K562 (cell line): ENCODE measurements at regions not wholly inside any gene's neighbourhood (a gene's known extent, or its start where the extent isn't known, plus 50 kb on each side); places are given as distances from the start of the nearest gene placed in this dataset.
A peak's percentile ranks its signal among the peaks of the same experiment; 100 is the strongest.

ENCODE experiments used
- ARNT ChIP-seq, 2 experiments: fragments of 450-650 bp; IDR thresholded peaks; 2 replicates each; pipeline ENCODE4 v1.6.1; 2016; ENCODE audit warnings: mild to moderate bottlenecking in 1 of 2
- CSDE1 ChIP-seq, 2 experiments: fragments of 450-650 bp; IDR thresholded peaks; 2 replicates each; pipeline ENCODE4 v1.6.1; 2016; ENCODE audit warnings: mild to moderate bottlenecking in 1 of 2
- NFE2 ChIP-seq: IDR thresholded peaks from 2 replicates; pipeline ENCODE4 v1.6.1; 2014; ENCODE audit warnings: antibody characterized with exemption, low read depth
- PHF8 ChIP-seq: fragments of 200-600 bp; sonication (generic); IDR thresholded peaks from 2 replicates; pipeline ENCODE4 v1.6.1; 2012; ENCODE audit warnings: mixed run types, mild to moderate bottlenecking, inconsistent platforms, low read length, moderate library complexity, borderline replicate concordance
- RBM39 ChIP-seq: fragments of 200-400 bp; formaldehyde crosslinking; optimal IDR thresholded peaks from 2 replicates; pipeline ENCODE3; 2018; ENCODE audit warnings: low read depth, low read length
- RCOR1 ChIP-seq, 2 experiments: IDR thresholded peaks; 2 replicates each; pipeline ENCODE4 v1.6.1; 2012; ENCODE audit warnings: low read depth in 2 of 2, low read length in 2 of 2, borderline replicate concordance in 1 of 2, improper control_type of control experiment in 1 of 2
- RHOXF2B ChIP-seq: fragments of 250-450 bp; sonication (Bioruptor Pico); conservative IDR thresholded peaks from 2 replicates; pipeline ENCODE4 v1.5.1; 2021
- ZBTB1 ChIP-seq: sonication (generic); formaldehyde crosslinking; IDR thresholded peaks from 2 replicates; pipeline ENCODE4 v1.8.1; 2023; ENCODE audit warnings: missing genetic modification reagents, low read depth, mild to moderate bottlenecking, borderline replicate concordance
- ZNF23 ChIP-seq: fragments of 250-450 bp; sonication (Bioruptor Pico); IDR thresholded peaks from 2 replicates; pipeline ENCODE4 v1.4.0; 2020; ENCODE audit warnings: mild to moderate bottlenecking
- TF ChIP-seq, protein P1 (sequence below): sonication (generic); formaldehyde crosslinking; IDR thresholded peaks from 2 replicates; pipeline ENCODE4 v1.8.0; 2023; ENCODE audit warnings: mild to moderate bottlenecking, missing genetic modification reagents
- TF ChIP-seq, protein P2 (sequence below): sonication (generic); formaldehyde crosslinking; IDR thresholded peaks from 2 replicates; pipeline ENCODE4 v1.8.0; 2022; ENCODE audit warnings: mild to moderate bottlenecking, missing genetic modification reagents
- TF ChIP-seq, protein P3 (sequence below): IDR thresholded peaks from 2 replicates; pipeline ENCODE4 v1.6.1; 2011; ENCODE audit warnings: borderline replicate concordance, low read depth, mild to moderate bottlenecking, moderate library complexity, low read length; ENCODE audit not compliant: insufficient read depth, poor library complexity, severe bottlenecking
- TF ChIP-seq, protein P4 (sequence below): fragments of 250-450 bp; sonication (Bioruptor Pico); IDR thresholded peaks from 2 replicates; pipeline ENCODE4 v1.4.0; 2020; ENCODE audit warnings: mild to moderate bottlenecking, moderate library complexity

DNA sequence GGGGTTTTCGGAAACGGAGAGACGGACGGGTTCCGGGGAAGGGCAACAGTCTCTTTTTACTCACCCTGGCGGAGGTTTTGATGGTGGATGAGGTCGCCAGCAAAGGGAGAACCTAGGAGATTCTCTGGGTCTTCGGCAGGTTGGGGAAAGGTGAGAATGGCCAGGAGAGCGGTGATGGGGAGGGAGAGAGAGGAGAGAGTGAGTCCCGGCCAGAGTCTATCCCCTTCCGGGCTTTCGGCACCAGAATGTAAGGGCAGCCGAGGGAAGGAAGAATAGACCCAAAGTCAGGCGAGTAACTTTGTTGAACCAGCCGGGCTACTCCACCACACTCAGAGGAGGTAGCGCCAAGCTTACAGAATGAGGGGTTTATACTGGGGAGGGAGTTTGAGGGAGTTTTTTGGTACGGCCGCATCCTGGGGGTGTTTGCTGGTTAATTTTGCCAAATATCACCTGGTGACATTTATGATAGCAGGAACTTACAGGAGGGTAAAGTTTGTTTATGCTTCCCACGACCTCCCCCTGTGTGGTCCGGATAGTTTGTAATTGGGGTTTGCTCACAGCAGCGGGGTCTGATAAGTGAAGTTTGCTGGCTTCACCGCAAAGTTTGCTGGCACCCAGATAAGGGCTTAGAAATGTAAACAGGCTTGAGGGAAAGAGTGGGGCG, 141.1 kb upstream of the ETV3 start (continued):
- TF ChIP-seq, protein P1, sequence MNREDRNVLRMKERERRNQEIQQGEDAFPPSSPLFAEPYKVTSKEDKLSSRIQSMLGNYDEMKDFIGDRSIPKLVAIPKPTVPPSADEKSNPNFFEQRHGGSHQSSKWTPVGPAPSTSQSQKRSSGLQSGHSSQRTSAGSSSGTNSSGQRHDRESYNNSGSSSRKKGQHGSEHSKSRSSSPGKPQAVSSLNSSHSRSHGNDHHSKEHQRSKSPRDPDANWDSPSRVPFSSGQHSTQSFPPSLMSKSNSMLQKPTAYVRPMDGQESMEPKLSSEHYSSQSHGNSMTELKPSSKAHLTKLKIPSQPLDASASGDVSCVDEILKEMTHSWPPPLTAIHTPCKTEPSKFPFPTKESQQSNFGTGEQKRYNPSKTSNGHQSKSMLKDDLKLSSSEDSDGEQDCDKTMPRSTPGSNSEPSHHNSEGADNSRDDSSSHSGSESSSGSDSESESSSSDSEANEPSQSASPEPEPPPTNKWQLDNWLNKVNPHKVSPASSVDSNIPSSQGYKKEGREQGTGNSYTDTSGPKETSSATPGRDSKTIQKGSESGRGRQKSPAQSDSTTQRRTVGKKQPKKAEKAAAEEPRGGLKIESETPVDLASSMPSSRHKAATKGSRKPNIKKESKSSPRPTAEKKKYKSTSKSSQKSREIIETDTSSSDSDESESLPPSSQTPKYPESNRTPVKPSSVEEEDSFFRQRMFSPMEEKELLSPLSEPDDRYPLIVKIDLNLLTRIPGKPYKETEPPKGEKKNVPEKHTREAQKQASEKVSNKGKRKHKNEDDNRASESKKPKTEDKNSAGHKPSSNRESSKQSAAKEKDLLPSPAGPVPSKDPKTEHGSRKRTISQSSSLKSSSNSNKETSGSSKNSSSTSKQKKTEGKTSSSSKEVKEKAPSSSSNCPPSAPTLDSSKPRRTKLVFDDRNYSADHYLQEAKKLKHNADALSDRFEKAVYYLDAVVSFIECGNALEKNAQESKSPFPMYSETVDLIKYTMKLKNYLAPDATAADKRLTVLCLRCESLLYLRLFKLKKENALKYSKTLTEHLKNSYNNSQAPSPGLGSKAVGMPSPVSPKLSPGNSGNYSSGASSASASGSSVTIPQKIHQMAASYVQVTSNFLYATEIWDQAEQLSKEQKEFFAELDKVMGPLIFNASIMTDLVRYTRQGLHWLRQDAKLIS (CRISPR knock-in tag), result no peak
- TF ChIP-seq, protein P2, sequence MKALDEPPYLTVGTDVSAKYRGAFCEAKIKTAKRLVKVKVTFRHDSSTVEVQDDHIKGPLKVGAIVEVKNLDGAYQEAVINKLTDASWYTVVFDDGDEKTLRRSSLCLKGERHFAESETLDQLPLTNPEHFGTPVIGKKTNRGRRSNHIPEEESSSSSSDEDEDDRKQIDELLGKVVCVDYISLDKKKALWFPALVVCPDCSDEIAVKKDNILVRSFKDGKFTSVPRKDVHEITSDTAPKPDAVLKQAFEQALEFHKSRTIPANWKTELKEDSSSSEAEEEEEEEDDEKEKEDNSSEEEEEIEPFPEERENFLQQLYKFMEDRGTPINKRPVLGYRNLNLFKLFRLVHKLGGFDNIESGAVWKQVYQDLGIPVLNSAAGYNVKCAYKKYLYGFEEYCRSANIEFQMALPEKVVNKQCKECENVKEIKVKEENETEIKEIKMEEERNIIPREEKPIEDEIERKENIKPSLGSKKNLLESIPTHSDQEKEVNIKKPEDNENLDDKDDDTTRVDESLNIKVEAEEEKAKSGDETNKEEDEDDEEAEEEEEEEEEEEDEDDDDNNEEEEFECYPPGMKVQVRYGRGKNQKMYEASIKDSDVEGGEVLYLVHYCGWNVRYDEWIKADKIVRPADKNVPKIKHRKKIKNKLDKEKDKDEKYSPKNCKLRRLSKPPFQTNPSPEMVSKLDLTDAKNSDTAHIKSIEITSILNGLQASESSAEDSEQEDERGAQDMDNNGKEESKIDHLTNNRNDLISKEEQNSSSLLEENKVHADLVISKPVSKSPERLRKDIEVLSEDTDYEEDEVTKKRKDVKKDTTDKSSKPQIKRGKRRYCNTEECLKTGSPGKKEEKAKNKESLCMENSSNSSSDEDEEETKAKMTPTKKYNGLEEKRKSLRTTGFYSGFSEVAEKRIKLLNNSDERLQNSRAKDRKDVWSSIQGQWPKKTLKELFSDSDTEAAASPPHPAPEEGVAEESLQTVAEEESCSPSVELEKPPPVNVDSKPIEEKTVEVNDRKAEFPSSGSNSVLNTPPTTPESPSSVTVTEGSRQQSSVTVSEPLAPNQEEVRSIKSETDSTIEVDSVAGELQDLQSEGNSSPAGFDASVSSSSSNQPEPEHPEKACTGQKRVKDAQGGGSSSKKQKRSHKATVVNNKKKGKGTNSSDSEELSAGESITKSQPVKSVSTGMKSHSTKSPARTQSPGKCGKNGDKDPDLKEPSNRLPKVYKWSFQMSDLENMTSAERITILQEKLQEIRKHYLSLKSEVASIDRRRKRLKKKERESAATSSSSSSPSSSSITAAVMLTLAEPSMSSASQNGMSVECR, result no peak
- TF ChIP-seq CSDE1 (IDR thresholded peaks at IDR 0.05) (no peak), RHOXF2B (0 out of 2 replicates have a peak, but pooled peaks have one; percentile 25), RBM39 (no peak), ZNF23 (no peak), RCOR1 (IDR thresholded peaks at IDR 0.05; ENCODE audit: borderline replicate concordance in 1 of 2, low read depth in 2 of 2, low read length in 2 of 2) (peak; percentile 83 to 95; a peak in 3 of 4 replicates), ZBTB1 (no peak), ARNT (IDR thresholded peaks at IDR 0.05) (peak; percentile 81 to 84; a peak in 2 of 4 replicates), PHF8 (no peak), NFE2 (peak; percentile 29)
- TF ChIP-seq, protein P3, sequence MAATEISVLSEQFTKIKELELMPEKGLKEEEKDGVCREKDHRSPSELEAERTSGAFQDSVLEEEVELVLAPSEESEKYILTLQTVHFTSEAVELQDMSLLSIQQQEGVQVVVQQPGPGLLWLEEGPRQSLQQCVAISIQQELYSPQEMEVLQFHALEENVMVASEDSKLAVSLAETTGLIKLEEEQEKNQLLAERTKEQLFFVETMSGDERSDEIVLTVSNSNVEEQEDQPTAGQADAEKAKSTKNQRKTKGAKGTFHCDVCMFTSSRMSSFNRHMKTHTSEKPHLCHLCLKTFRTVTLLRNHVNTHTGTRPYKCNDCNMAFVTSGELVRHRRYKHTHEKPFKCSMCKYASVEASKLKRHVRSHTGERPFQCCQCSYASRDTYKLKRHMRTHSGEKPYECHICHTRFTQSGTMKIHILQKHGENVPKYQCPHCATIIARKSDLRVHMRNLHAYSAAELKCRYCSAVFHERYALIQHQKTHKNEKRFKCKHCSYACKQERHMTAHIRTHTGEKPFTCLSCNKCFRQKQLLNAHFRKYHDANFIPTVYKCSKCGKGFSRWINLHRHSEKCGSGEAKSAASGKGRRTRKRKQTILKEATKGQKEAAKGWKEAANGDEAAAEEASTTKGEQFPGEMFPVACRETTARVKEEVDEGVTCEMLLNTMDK, result no peak
- TF ChIP-seq, protein P4, sequence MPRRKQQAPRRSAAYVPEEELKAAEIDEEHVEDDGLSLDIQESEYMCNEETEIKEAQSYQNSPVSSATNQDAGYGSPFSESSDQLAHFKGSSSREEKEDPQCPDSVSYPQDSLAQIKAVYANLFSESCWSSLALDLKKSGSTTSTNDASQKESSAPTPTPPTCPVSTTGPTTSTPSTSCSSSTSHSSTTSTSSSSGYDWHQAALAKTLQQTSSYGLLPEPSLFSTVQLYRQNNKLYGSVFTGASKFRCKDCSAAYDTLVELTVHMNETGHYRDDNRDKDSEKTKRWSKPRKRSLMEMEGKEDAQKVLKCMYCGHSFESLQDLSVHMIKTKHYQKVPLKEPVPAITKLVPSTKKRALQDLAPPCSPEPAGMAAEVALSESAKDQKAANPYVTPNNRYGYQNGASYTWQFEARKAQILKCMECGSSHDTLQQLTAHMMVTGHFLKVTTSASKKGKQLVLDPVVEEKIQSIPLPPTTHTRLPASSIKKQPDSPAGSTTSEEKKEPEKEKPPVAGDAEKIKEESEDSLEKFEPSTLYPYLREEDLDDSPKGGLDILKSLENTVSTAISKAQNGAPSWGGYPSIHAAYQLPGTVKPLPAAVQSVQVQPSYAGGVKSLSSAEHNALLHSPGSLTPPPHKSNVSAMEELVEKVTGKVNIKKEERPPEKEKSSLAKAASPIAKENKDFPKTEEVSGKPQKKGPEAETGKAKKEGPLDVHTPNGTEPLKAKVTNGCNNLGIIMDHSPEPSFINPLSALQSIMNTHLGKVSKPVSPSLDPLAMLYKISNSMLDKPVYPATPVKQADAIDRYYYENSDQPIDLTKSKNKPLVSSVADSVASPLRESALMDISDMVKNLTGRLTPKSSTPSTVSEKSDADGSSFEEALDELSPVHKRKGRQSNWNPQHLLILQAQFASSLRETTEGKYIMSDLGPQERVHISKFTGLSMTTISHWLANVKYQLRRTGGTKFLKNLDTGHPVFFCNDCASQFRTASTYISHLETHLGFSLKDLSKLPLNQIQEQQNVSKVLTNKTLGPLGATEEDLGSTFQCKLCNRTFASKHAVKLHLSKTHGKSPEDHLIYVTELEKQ (CRISPR knock-in tag), result no peak
